HCT116 (cell line): ENCODE measurements at regions not wholly inside any gene's neighbourhood (a gene's known extent, or its start where the extent isn't known, plus 50 kb on each side); places are given as distances from the start of the nearest gene placed in this dataset.
"Not testable (repeated sequence)": the region's sequence is repeated elsewhere in the genome, so short reads cannot be mapped to it uniquely, and the experiment has no call there.

Experiments
- ATAC-seq: fragments of 200-7000 bp; cut with Tn5 transposase; 2 replicates; pipeline ENCODE4 v1.9.1; 2020; ENCODE audit warnings: mild to moderate bottlenecking, moderate library complexity
- BruUV-seq: library from RNA; stranded (reverse); fragments of 400-500 nt; replicated peaks from 2 replicates; lab custom pipeline; 2021; lab: Mats Ljungman, UMichigan
- CTCF ChIA-PET: fragments of 300-600 bp; sonication (Branson Sonifier 250); formaldehyde crosslinking; loops from one replicate; lab custom pipeline; 2021; ENCODE audit warnings: antibody characterized with exemption; lab: Charles Lee
- POLR2A ChIA-PET: fragments of 300-600, 350-600 bp; sonication (Branson Sonifier 250); formaldehyde crosslinking; loops from one replicate; lab custom pipeline; 2021; ENCODE audit warnings: antibody characterized with exemption; lab: Charles Lee
- RAD21 ChIA-PET, 2 experiments: fragments of 300-600 bp; sonication (Branson Sonifier 250); formaldehyde crosslinking; loops; one replicate each; lab custom pipeline; 2023; ENCODE audit warnings: low total read pairs in 2 of 2; ENCODE audit not compliant: uncharacterized antibody in 2 of 2, unreplicated experiment in 2 of 2, low non-redundant PET in 1 of 2; lab: Charles Lee
- DNase-seq: peaks from one replicate; pipeline ENCODE4 v3.0.0-alpha.2; 2010; ENCODE audit warnings: low read depth, low spot score
- H2AFZ ChIP-seq: fragments of 200-600 bp; shearing (Covaris generic), sonication (generic); 2 replicates; pipeline ENCODE4 v1.6.1; 2017; ENCODE audit warnings: low read depth, mixed run types, mixed read lengths, antibody characterized with exemption, low read length; ENCODE audit not compliant: poor library complexity, severe bottlenecking
- H3K27ac ChIP-seq: 2 replicates; pipeline ENCODE4 v1.5.1; 2012; ENCODE audit warnings: low read depth, low read length
- H3K27me3 ChIP-seq: fragments of 200-600 bp; sonication (generic); 2 replicates; pipeline ENCODE4 v1.6.1; 2016; ENCODE audit warnings: mixed run types, low read length, mixed read lengths; ENCODE audit not compliant: insufficient read depth
- H3K36me3 ChIP-seq, 2 experiments: fragments of 200-500 bp in 1 of 2; fragments of 200-600 bp in 1 of 2; sonication (Bioruptor generic) in 1 of 2; sonication (generic) in 1 of 2; 2 replicates each; pipeline versions ENCODE4 v1.5.1 to v1.6.1; 2014 to 2016; ENCODE audit warnings: low read length in 2 of 2, inconsistent platforms in 1 of 2, mixed read lengths in 1 of 2, mixed run types in 1 of 2; ENCODE audit not compliant: insufficient read depth in 2 of 2, control insufficient read depth in 1 of 2
- H3K4me1 ChIP-seq, 2 experiments: fragments of 200-600 bp in 1 of 2; sonication (generic) in 1 of 2; 2 replicates each; pipeline versions ENCODE4 v1.5.1 to v1.6.1; 2012 to 2017; ENCODE audit warnings: low read length in 2 of 2, inconsistent platforms in 1 of 2, mild to moderate bottlenecking in 1 of 2, mixed read lengths in 1 of 2, mixed run types in 1 of 2, moderate library complexity in 1 of 2; ENCODE audit not compliant: insufficient read depth in 2 of 2, control insufficient read depth in 1 of 2
- H3K4me2 ChIP-seq: fragments of 200-600 bp; sonication (generic); 2 replicates; pipeline ENCODE4 v1.6.1; 2017; ENCODE audit warnings: mixed run types, low read length, mixed read lengths
- H3K4me3 ChIP-seq, 2 experiments: fragments of 200-600 bp in 1 of 2; sonication (generic) in 1 of 2; replicated peaks in 1 of 2; 2 replicates each; pipeline ENCODE4 v1.5.1; 2011 to 2016; ENCODE audit warnings: low read length in 2 of 2, control low read depth in 1 of 2, low read depth in 1 of 2, mild to moderate bottlenecking in 1 of 2, mixed read lengths in 1 of 2, mixed run types in 1 of 2
- H3K79me2 ChIP-seq: fragments of 200-600 bp; sonication (generic); 2 replicates; pipeline ENCODE4 v1.6.1; 2017; ENCODE audit warnings: mild to moderate bottlenecking, mixed run types, low read length, moderate library complexity, mixed read lengths; ENCODE audit not compliant: insufficient read depth
- H3K9ac ChIP-seq: fragments of 200-600 bp; sonication (generic); 2 replicates; pipeline ENCODE4 v1.6.1; 2016; ENCODE audit warnings: low read length, mixed read lengths
- H3K9me2 ChIP-seq: fragments of 200-600 bp; sonication (generic), shearing (Covaris generic); 2 replicates; pipeline ENCODE4 v1.6.1; 2017; ENCODE audit warnings: mixed run types, mild to moderate bottlenecking, moderate library complexity; ENCODE audit not compliant: insufficient read depth
- H3K9me3 ChIP-seq, 2 experiments: fragments of 200-500 bp in 1 of 2; fragments of 200-600 bp in 1 of 2; sonication (Bioruptor generic) in 1 of 2; sonication (generic) in 1 of 2; 2 replicates each; pipeline ENCODE4 v1.6.1; 2014 to 2017; ENCODE audit warnings: low read length in 2 of 2, mixed read lengths in 2 of 2, inconsistent platforms in 1 of 2, low read depth in 1 of 2, mild to moderate bottlenecking in 1 of 2, mixed run types in 1 of 2, moderate library complexity in 1 of 2; ENCODE audit not compliant: control insufficient read depth in 1 of 2, insufficient read depth in 1 of 2
- H4K20me1 ChIP-seq: fragments of 200-600 bp; sonication (generic), shearing (Covaris generic); 2 replicates; pipeline ENCODE4 v1.6.1; 2017; ENCODE audit warnings: mixed run types, mild to moderate bottlenecking, moderate library complexity; ENCODE audit not compliant: insufficient read depth
- CTCF ChIP-seq, 3 experiments: fragments of 200-600 bp in 1 of 3; sonication (generic) in 1 of 3; IDR thresholded peaks in 2 of 3; conservative IDR thresholded peaks in 1 of 3; 2 replicates each; pipeline ENCODE4 v1.5.1; 2012 to 2017; ENCODE audit warnings: low read depth in 2 of 3, low read length in 2 of 3, antibody characterized with exemption in 1 of 3, borderline replicate concordance in 1 of 3, control low read depth in 1 of 3, mild to moderate bottlenecking in 1 of 3, mixed read lengths in 1 of 3, mixed run types in 1 of 3, moderate library complexity in 1 of 3; ENCODE audit not compliant: insufficient read depth in 1 of 3
- ELF1 ChIP-seq: IDR thresholded peaks from 2 replicates; pipeline ENCODE4 v1.6.1; 2012; ENCODE audit warnings: low read depth, borderline replicate concordance
- EZH2phosphoT487 ChIP-seq: fragments of 200-600 bp; IDR thresholded peaks from 2 replicates; pipeline ENCODE4 v1.6.1; 2018; ENCODE audit warnings: antibody characterized with exemption, borderline replicate concordance
- RAD21 ChIP-seq: IDR thresholded peaks from 2 replicates; pipeline ENCODE4 v1.6.1; 2012; ENCODE audit warnings: low read depth, mild to moderate bottlenecking
- intact Hi-C: fragments of 100-400 bp; cut with micrococcal nuclease; formaldehyde crosslinking; loops from 2 replicates; pipeline ENCODE4 v1.10.0; 2022

GRCh38 chr17:11150906-11151511 is 90.0 kb upstream of the SHISA6 start:
- H3K9ac ChIP-seq, H3K9me2 ChIP-seq, H3K4me1 ChIP-seq, ATAC-seq, POLR2A ChIA-PET, CTCF ChIA-PET, H3K27me3 ChIP-seq, BruUV-seq, H3K4me2 ChIP-seq, H3K4me3 ChIP-seq, H3K27ac ChIP-seq, H4K20me1 ChIP-seq, H3K36me3 ChIP-seq, H3K9me3 ChIP-seq, H3K79me2 ChIP-seq, DNase-seq, intact Hi-C loops, RAD21 ChIA-PET, H2AFZ ChIP-seq: not testable (repeated sequence)

GRCh38 chr17:11144358-11145233 is 96.4 kb upstream of the SHISA6 start:
- CTCF ChIA-PET, result interaction anchor here (0.9 to 1.4 kb wide), 3 partner anchors 267 to 407 kb away, joined by 3 to 13 read pairs (median 3); no protein-coding TSS in a partner anchor
- no peaks in the 10 kb centered on the region for H3K36me3 ChIP-seq
- no peak overlapping the region for H3K9ac ChIP-seq
- RAD21 ChIA-PET, result interaction anchor here in 1 of 2 experiments (0.7 kb wide), 1 partner anchor 269 kb away, joined by 3 read pairs; no protein-coding TSS in a partner anchor
- DNase-seq (no peak), ATAC-seq (no peak)
- no peak overlapping the region for H2AFZ ChIP-seq
- no peaks in the 10 kb centered on the region for H3K4me1 ChIP-seq
- no peaks in the 10 kb centered on the region for H4K20me1 ChIP-seq
- no peaks in the 10 kb centered on the region for H3K9me2 ChIP-seq
- no peaks in the 10 kb centered on the region; a peak in 1 of 4 replicates for H3K9me3 ChIP-seq
- no peak overlapping the region for H3K4me3 ChIP-seq
- H3K27me3 ChIP-seq, result no peaks in the 10 kb centered on the region
- TF ChIP-seq RAD21 (0 out of 2 replicates have a peak, but pooled peaks have one; percentile 28), CTCF (IDR thresholded peaks at IDR 0.05 in 2 of 3, conservative IDR thresholded peaks at IDR 0.05 in 1 of 3; ENCODE audit: borderline replicate concordance in 1 of 3, insufficient read depth in 1 of 3, low read depth in 2 of 3, low read length in 2 of 3) (peak; percentile 7 to 44 (median 42); a peak in 3 of 6 replicates), EZH2phosphoT487 (no peak), ELF1 (no peak)
- no TSS peak for BruUV-seq
- POLR2A ChIA-PET, result no interaction called here
- no peaks in the 10 kb centered on the region for H3K79me2 ChIP-seq
- H3K27ac ChIP-seq, result no peak overlapping the region
- H3K4me2 ChIP-seq, result no peak overlapping the region
- intact Hi-C loops, result loop anchor here (5.0 kb wide), 1 partner anchor 267 kb away; no protein-coding TSS in a partner anchor
